K562 (cell line): ENCODE measurements at regions not wholly inside any gene's neighbourhood (a gene's known extent, or its start where the extent isn't known, plus 50 kb on each side); places are given as distances from the start of the nearest gene placed in this dataset.

Source experiments
- CBFA2T3 ChIP-seq: fragments of 450-650 bp; IDR thresholded peaks from 2 replicates; pipeline ENCODE4 v1.6.1; 2017
- E2F3 ChIP-seq: fragments of 250-450 bp; sonication (Bioruptor Pico); IDR thresholded peaks from 2 replicates; pipeline ENCODE4 v1.4.0; 2020; ENCODE audit warnings: mild to moderate bottlenecking
- EZH2 ChIP-seq: IDR thresholded peaks from 2 replicates; pipeline ENCODE4 v1.6.1; 2012; ENCODE audit warnings: low read depth, mild to moderate bottlenecking, inconsistent platforms, low read length, borderline replicate concordance
- FOXP1 ChIP-seq: sonication (generic); formaldehyde crosslinking; IDR thresholded peaks from 2 replicates; pipeline ENCODE4 v1.8.0; 2022; ENCODE audit warnings: mild to moderate bottlenecking, missing genetic modification reagents
- HIVEP1 ChIP-seq: fragments of 250-450 bp; sonication (Bioruptor Pico); IDR thresholded peaks from 2 replicates; pipeline ENCODE4 v1.4.0; 2020; ENCODE audit warnings: mild to moderate bottlenecking
- HNRNPL ChIP-seq: fragments of 200-400 bp; formaldehyde crosslinking; IDR thresholded peaks from 2 replicates; pipeline ENCODE4 v1.6.1; 2017; ENCODE audit warnings: low read depth, mild to moderate bottlenecking, low read length
- KAT2B ChIP-seq: IDR thresholded peaks from one replicate; pipeline ENCODE4 v1.6.1; 2012; ENCODE audit warnings: low read depth, mild to moderate bottlenecking, control low read depth, inconsistent platforms, low read length, moderate library complexity
- KLF6 ChIP-seq: fragments of 250-450 bp; sonication (Bioruptor Pico); IDR thresholded peaks from 2 replicates; pipeline ENCODE4 v1.4.0; 2020; ENCODE audit warnings: mild to moderate bottlenecking, moderate library complexity, borderline replicate concordance
- LCOR ChIP-seq: sonication (generic); formaldehyde crosslinking; IDR thresholded peaks from 2 replicates; pipeline ENCODE4 v1.8.0; 2022; ENCODE audit warnings: mild to moderate bottlenecking, missing genetic modification reagents
- MBD2 ChIP-seq: sonication (generic); IDR thresholded peaks from 2 replicates; pipeline ENCODE4 v1.6.1; 2016; ENCODE audit warnings: low read depth, borderline replicate concordance
- MYBL2 ChIP-seq, 2 experiments: fragments of 450-650 bp in 1 of 2; sonication (generic) in 1 of 2; formaldehyde crosslinking in 1 of 2; IDR thresholded peaks; 2 replicates each; pipeline versions ENCODE4 v1.6.1 to v1.8.1; 2017 to 2022; ENCODE audit warnings: borderline replicate concordance in 1 of 2, inconsistent platforms in 1 of 2, low read depth in 1 of 2, mild to moderate bottlenecking in 1 of 2, missing genetic modification reagents in 1 of 2, moderate library complexity in 1 of 2
- NCOA2 ChIP-seq, 2 experiments: fragments of 450-650 bp; IDR thresholded peaks; 2 replicates each; pipeline ENCODE4 v1.6.1; 2018; ENCODE audit warnings: mild to moderate bottlenecking in 2 of 2, moderate library complexity in 1 of 2; ENCODE audit not compliant: partially characterized antibody in 2 of 2
- NFE2L1 ChIP-seq: fragments of 450-650 bp; IDR thresholded peaks from 2 replicates; pipeline ENCODE4 v1.6.1; 2016; ENCODE audit warnings: missing genetic modification characterization, low read depth, mild to moderate bottlenecking, missing compliant biosample characterization, moderate library complexity, borderline replicate concordance
- NFIC ChIP-seq: fragments of 450-650 bp; IDR thresholded peaks from 2 replicates; pipeline ENCODE4 v1.6.1; 2017; ENCODE audit warnings: mild to moderate bottlenecking, inconsistent platforms
- POLR3G ChIP-seq: IDR thresholded peaks from 2 replicates; pipeline ENCODE4 v1.6.1; 2011; ENCODE audit not compliant: insufficient read length, insufficient replicate concordance; ENCODE audit errors: extremely low read depth
- SMARCA4 ChIP-seq: fragments of 450-650 bp; IDR thresholded peaks from 2 replicates; pipeline ENCODE4 v1.6.1; 2016
- SMARCE1 ChIP-seq: fragments of 450-650 bp; IDR thresholded peaks from 2 replicates; pipeline ENCODE4 v1.7.1; 2016; ENCODE audit warnings: mild to moderate bottlenecking
- TCF7 ChIP-seq: sonication (generic); IDR thresholded peaks from 2 replicates; pipeline ENCODE4 v1.6.1; 2016; ENCODE audit warnings: antibody characterized with exemption, borderline replicate concordance
- TFAM ChIP-seq: fragments of 250-450 bp; sonication (Bioruptor Pico); conservative IDR thresholded peaks from 2 replicates; pipeline ENCODE4 v1.5.0; 2021; ENCODE audit warnings: mild to moderate bottlenecking, moderate library complexity
- TRIM24 ChIP-seq, 2 experiments: fragments of 450-650 bp; IDR thresholded peaks; 2 replicates each; pipeline ENCODE4 v1.6.1; 2016
- ZNF232 ChIP-seq: sonication (generic); formaldehyde crosslinking; IDR thresholded peaks from 2 replicates; pipeline ENCODE4 v1.8.0; 2022; ENCODE audit warnings: mild to moderate bottlenecking, missing genetic modification reagents
- ZNF551 ChIP-seq: fragments of 250-450 bp; sonication (Bioruptor Pico); IDR thresholded peaks from 2 replicates; pipeline ENCODE4 v1.5.0; 2021; ENCODE audit warnings: mild to moderate bottlenecking, moderate library complexity
- TF ChIP-seq, protein P1 (sequence below): fragments of 250-450 bp; sonication (Bioruptor Pico); IDR thresholded peaks from 2 replicates; pipeline ENCODE4 v1.8.0; 2021; ENCODE audit warnings: borderline replicate concordance, mild to moderate bottlenecking, moderate library complexity; ENCODE audit not compliant: poor library complexity, severe bottlenecking
- TF ChIP-seq, protein P2 (sequence below): IDR thresholded peaks from 2 replicates; pipeline ENCODE4 v1.6.1; 2014; ENCODE audit warnings: antibody characterized with exemption
- TF ChIP-seq, protein P3 (sequence below): sonication (generic); formaldehyde crosslinking; IDR thresholded peaks from 2 replicates; pipeline ENCODE4 v1.8.0; 2022; ENCODE audit warnings: missing genetic modification reagents, mild to moderate bottlenecking, moderate library complexity, borderline replicate concordance
- TF ChIP-seq, protein P4 (sequence below): sonication (generic); IDR thresholded peaks from 2 replicates; pipeline ENCODE4 v1.6.1; 2016

DNA sequence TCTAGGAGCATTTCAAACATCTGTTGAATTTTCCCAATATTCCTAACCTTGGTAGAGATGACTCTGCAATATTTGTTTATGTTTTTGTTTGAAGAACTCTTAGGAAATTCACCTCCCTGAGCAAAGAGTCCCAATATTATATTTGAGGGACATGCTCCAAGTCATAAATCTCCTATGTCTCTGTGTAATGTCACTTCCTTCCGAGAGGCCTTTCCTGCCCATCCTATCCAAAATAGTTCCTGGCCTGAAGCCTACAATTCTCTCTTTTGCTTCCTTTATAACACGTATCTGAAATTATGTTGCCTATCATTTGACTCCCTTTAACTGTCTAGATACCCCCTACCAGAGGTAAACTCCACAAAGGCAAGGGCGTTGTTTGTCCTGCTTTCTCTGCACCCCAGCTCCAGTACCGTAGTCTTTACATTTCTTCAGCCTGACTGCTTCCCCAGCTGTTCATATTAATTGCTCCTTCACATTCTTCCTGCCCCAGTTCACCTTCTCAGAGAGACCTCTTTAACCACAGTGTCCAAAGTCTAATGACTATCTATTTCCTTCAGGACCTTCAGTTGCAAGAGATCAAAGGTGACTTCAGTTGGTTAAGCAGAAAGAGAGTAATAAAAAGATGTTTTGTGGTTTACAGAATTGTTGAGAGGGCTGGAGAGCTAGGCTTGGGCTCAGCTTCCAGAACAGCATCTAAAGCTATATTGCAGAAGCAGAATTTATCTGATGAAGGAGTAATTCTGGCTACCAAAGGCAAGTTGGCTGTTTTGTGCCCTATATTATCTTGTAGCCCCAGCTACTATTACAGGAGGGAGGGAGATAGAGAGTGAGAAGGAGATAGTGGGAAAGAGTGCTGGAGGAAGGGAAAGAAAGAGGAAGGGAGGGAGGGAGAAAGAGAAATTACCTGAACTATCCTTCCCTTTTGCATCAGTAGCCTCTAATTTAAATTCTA, 109.3 kb upstream of the TMEM161B start (continued):
- TF ChIP-seq ZNF551 (CRISPR knock-in tag) (no peak), SMARCA4 (0 out of 2 replicates have a peak, but pooled peaks have one; percentile 17), HIVEP1 (CRISPR knock-in tag) (no peak), POLR3G (no peak), TRIM24 (IDR thresholded peaks at IDR 0.05) (0 out of 4 replicates have a peak, but pooled peaks of 1 of the 2 experiments have one; percentile 37), EZH2 (no peak), CBFA2T3 (peak; percentile 81), TCF7 (no peak), FOXP1 (0 out of 2 replicates have a peak, but pooled peaks have one; percentile 23), KLF6 (no peak), SMARCE1 (peak; percentile 35; the same call in 1 of the 2 replicates), LCOR (CRISPR knock-in tag) (peak; percentile 72; the same call in 1 of the 2 replicates), MYBL2 (IDR thresholded peaks at IDR 0.05; ENCODE audit: low read depth) (no peak), MYBL2 (CRISPR knock-in tag; IDR thresholded peaks at IDR 0.05; ENCODE audit: borderline replicate concordance) (no peak), NCOA2 (IDR thresholded peaks at IDR 0.05; ENCODE audit: partially characterized antibody in 2 of 2) (no peak), NFE2L1 (tag) (no peak), KAT2B (no peak), TFAM (CRISPR knock-in tag) (no peak), MBD2 (no peak), NFIC (0 out of 2 replicates have a peak, but pooled peaks have one; percentile 3), HNRNPL (no peak), E2F3 (no peak), ZNF232 (CRISPR knock-in tag) (no peak)
- TF ChIP-seq, protein P1, sequence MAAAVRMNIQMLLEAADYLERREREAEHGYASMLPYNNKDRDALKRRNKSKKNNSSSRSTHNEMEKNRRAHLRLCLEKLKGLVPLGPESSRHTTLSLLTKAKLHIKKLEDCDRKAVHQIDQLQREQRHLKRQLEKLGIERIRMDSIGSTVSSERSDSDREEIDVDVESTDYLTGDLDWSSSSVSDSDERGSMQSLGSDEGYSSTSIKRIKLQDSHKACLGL (CRISPR knock-in tag) = no peak
- TF ChIP-seq, protein P2, sequence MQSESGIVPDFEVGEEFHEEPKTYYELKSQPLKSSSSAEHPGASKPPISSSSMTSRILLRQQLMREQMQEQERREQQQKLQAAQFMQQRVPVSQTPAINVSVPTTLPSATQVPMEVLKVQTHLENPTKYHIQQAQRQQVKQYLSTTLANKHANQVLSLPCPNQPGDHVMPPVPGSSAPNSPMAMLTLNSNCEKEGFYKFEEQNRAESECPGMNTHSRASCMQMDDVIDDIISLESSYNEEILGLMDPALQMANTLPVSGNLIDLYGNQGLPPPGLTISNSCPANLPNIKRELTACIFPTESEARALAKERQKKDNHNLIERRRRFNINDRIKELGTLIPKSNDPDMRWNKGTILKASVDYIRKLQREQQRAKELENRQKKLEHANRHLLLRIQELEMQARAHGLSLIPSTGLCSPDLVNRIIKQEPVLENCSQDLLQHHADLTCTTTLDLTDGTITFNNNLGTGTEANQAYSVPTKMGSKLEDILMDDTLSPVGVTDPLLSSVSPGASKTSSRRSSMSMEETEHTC = no peak
- TF ChIP-seq, protein P3, sequence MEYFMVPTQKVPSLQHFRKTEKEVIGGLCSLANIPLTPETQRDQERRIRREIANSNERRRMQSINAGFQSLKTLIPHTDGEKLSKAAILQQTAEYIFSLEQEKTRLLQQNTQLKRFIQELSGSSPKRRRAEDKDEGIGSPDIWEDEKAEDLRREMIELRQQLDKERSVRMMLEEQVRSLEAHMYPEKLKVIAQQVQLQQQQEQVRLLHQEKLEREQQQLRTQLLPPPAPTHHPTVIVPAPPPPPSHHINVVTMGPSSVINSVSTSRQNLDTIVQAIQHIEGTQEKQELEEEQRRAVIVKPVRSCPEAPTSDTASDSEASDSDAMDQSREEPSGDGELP (CRISPR knock-in tag) = peak; percentile 71; the same call in 1 of the 2 replicates
- TF ChIP-seq, protein P4, sequence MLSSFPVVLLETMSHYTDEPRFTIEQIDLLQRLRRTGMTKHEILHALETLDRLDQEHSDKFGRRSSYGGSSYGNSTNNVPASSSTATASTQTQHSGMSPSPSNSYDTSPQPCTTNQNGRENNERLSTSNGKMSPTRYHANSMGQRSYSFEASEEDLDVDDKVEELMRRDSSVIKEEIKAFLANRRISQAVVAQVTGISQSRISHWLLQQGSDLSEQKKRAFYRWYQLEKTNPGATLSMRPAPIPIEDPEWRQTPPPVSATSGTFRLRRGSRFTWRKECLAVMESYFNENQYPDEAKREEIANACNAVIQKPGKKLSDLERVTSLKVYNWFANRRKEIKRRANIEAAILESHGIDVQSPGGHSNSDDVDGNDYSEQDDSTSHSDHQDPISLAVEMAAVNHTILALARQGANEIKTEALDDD = peak; percentile 28; the same call in 1 of the 2 replicates
